IPS-20b (cell line): ENCODE measurements at regions not wholly inside any gene's neighbourhood (a gene's known extent, or its start where the extent isn't known, plus 50 kb on each side); places are given as distances from the start of the nearest gene placed in this dataset.

Experiments used
- H3K27ac ChIP-seq: one replicate; pipeline ENCODE4 v1.5.1; 2013; ENCODE audit warnings: low read length
- H3K27me3 ChIP-seq: 2 replicates; pipeline ENCODE4 v1.6.1; 2013; ENCODE audit warnings: mild to moderate bottlenecking, low read length, inconsistent platforms; ENCODE audit not compliant: insufficient read depth
- H3K36me3 ChIP-seq: 2 replicates; pipeline ENCODE4 v1.6.1; 2013; ENCODE audit warnings: low read depth, mild to moderate bottlenecking, inconsistent platforms, low read length, moderate library complexity; ENCODE audit not compliant: insufficient read depth
- H3K4me1 ChIP-seq: 2 replicates; pipeline ENCODE4 v1.6.1; 2013; ENCODE audit warnings: mild to moderate bottlenecking, control low read depth, inconsistent platforms, low read length, moderate library complexity; ENCODE audit not compliant: insufficient read depth
- H3K4me3 ChIP-seq: 2 replicates; pipeline ENCODE4 v1.5.1; 2013; ENCODE audit warnings: mild to moderate bottlenecking, low read length, inconsistent platforms
- H3K9ac ChIP-seq: 2 replicates; pipeline ENCODE4 v1.6.1; 2013; ENCODE audit warnings: low read depth, mild to moderate bottlenecking, inconsistent platforms, low read length, moderate library complexity
- H3K9me3 ChIP-seq: 2 replicates; pipeline ENCODE4 v1.6.1; 2013; ENCODE audit warnings: mild to moderate bottlenecking, low read depth, low read length, inconsistent platforms; ENCODE audit not compliant: insufficient read depth

DNA sequence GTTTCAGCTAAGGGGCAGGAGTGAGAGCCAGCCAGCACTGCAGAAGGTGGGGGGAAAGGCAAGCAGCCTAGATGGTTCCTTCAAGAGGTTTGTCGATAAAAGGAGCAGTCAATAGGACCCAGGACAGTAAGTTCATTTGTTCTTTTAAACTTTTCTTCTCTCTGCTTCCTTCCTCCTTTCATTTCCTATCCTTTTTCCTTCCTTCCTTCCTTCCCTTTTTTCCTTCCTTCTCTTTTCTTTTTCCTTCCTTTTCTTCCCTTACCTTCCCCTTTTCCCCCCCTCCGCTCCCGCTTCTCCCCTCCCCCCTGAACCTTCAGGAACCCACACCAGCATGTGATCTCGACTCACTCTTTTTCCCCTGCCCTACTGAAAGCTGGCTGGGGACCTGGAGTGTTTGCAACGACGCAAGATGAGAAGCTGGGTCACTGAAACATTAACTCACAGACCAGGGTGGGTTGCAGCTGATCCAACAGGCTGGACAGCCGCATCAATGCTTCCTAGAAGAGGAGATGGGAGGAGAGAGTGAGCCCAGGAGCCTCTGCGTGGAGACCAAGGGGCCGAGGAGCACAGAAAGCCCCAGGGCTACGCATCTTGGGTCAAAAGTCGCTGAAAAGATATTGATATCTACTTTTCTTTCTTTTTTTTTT is 103.4 kb upstream of the SDK1 start:
- no peaks in the 10 kb centered on the region for H3K36me3 ChIP-seq
- H3K9me3 ChIP-seq, result no peaks in the 10 kb centered on the region
- H3K9ac ChIP-seq, result peak overlapping the region; percentile 16; the same call in 1 of the 2 replicates
- H3K27me3 ChIP-seq, result no peaks in the 10 kb centered on the region
- peaks cover 31% of the 10 kb centered on the region; the same call in 1 of the 2 replicates for H3K4me1 ChIP-seq
- H3K4me3 ChIP-seq, result no peak overlapping the region
- H3K27ac ChIP-seq, result no peak overlapping the region

DNA sequence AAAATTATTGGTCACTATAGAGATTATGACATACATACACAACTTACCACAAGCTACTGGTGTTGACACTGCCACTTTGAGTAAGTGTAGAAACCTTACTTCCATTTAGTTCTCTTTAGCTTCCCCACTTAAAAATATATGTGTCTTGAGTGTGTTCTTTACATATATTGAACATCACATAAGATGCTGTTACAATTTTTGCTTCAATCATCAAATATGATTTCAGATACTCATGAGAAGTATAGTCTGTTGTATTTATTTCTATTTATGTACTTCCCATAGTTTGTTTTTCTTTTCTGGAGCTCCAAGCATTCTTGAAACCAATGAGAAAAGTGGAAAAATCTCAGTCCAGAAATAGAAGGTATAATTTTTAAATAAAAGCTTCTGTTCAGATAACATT is 102.7 kb upstream of the SDK1 start:
- Histone ChIP-seq H3K36me3 (no peaks in the 10 kb centered on the region), H3K9me3 (no peaks in the 10 kb centered on the region), H3K27me3 (no peaks in the 10 kb centered on the region), H3K4me1 (peaks cover 31% of the 10 kb centered on the region; the same call in 1 of the 2 replicates), H3K27ac (no peak overlapping the region), H3K4me3 (no peak overlapping the region), H3K9ac (no peak overlapping the region; the same call in 1 of the 2 replicates)

DNA sequence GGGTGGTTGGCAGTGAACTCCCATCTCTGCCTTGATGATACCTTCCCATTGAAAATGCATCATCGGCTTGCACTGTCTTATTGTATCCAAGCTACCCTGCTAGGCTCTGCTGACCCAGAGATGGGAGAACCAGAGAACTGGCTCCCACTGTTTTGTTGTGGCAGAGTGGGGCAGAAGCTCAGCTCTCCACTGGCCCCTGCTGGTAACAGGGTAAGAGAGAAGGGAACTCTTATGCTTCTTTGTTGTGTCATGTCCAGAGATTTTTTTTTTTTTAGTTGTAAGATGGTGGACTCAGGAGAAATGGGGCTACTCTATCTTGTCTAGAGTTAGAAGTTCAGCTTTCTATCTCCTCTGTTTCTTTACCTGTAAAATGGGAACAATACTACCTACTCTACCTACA is 100.5 kb upstream of the SDK1 start:
- Histone ChIP-seq H3K9ac (no peak overlapping the region), H3K27me3 (no peaks in the 10 kb centered on the region), H3K9me3 (no peaks in the 10 kb centered on the region), H3K36me3 (no peaks in the 10 kb centered on the region), H3K27ac (no peak overlapping the region), H3K4me1 (peaks cover 14% of the 10 kb centered on the region; the same call in 1 of the 2 replicates), H3K4me3 (no peak overlapping the region)

DNA sequence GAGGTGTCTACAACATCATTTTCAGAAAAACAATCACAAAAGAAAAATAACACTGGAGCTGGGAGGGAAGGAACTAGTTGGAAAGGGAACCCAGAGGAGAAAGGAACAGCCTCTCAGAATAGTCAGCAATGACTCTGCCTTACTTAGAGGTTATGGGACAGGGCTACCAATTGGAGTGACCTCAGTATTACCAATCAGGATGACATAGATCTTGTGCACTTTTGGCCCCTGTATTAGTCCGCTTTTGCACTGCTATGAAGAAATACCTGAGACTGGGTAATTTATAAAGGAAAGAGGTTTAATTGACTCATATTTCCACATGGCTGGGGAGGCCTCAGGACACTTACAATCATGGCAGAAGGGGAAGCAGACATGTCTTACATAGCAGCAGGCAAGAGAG is 99.7 kb upstream of the SDK1 start:
- no peak overlapping the region for H3K9ac ChIP-seq
- no peaks in the 10 kb centered on the region for H3K9me3 ChIP-seq
- H3K27ac ChIP-seq, result no peak overlapping the region
- H3K4me3 ChIP-seq, result no peak overlapping the region
- peaks cover 11% of the 10 kb centered on the region; the same call in 1 of the 2 replicates for H3K4me1 ChIP-seq
- H3K27me3 ChIP-seq, result no peaks in the 10 kb centered on the region
- no peaks in the 10 kb centered on the region for H3K36me3 ChIP-seq

DNA sequence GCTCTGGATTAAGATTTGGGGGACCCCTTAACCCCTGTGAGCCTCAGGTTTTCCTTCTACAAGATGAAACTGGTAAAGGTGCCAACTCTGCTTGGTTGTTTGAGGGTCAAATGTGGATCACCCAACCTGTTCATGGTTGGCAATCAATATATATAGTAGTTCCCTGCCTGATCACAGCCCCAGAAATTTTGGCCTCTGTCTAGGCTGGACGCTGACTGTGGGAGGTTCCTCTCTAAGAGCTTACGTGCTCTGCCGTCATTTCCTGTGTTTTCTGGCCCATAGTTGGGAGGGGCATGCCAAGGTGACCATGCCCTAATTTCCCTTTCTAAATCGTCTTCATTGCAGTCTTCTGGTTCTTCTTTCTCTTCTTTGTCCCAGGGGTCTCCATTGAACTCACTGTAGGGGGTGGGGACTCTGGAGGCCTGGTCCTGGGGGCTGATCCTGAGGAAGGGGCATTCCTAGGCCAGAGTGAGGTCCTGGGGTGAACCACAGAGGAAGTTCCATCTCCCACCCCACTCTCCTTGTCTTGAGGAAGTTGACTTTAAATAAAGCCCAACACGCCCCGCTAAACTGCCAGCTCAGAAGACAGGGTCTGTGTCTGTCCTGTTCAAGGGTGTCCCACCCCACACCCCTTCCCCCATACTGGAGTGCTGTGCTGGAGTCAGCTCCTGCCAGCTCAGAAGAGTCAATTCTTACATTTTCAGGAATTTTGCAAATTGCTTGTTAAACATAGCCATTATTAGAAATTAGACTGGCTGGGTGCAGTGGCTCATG is 98.9 kb upstream of the SDK1 start:
- H3K9ac ChIP-seq, result no peak overlapping the region

DNA sequence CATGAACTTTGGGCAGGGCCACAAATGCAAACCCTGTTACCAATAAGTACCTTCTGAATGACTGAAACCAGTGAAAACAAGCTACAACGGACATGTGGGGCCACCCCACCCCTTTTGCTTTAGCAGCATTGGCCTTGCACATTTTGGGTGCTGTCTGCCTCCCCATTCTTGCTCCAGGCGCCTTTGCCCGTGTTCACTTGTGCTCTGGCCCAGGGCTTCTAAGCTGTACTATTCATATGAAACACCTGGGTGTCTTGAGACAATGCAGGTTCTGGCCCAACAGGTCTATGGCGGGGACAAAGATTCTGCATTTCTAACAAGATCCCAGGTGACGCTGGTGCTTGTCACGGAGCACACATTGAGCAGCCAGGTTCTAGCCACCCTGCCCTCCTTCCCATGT is 96.5 kb upstream of the SDK1 start:
- H3K27ac ChIP-seq, result no peak overlapping the region

More for the DNA sequence above, 98.9 kb upstream of the SDK1 start:
- no peaks in the 10 kb centered on the region for H3K36me3 ChIP-seq
- H3K27ac ChIP-seq, result no peak overlapping the region
- H3K4me3 ChIP-seq, result no peak overlapping the region
- H3K4me1 ChIP-seq, result peaks cover 5% of the 10 kb centered on the region; the same call in 1 of the 2 replicates
- H3K9me3 ChIP-seq, result no peaks in the 10 kb centered on the region
- H3K27me3 ChIP-seq, result no peaks in the 10 kb centered on the region

DNA sequence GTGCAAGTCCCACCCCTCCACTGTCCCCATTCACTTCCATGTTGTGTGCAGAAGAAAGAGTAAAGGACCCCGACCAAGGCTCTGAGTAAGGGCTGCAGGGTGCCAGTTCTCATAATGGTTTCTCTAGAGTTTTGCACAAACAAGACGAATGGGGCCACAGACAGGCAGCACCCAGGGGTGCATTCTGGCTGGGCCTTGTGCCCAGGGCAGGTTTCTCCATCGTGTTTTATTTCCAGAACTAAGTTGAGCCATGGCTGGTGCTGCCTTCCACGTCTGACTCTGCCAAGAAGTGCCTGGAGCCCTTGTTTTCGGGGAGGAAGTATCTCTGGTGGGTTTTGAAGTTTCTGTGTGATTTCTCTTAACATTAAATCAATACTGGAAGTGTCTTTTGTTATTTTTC is 95.0 kb upstream of the SDK1 start:
- no peaks in the 10 kb centered on the region for H3K4me1 ChIP-seq
- H3K27ac ChIP-seq, result no peak overlapping the region
- no peak overlapping the region for H3K4me3 ChIP-seq
- no peaks in the 10 kb centered on the region for H3K9me3 ChIP-seq
- no peak overlapping the region for H3K9ac ChIP-seq
- no peaks in the 10 kb centered on the region for H3K27me3 ChIP-seq
- no peaks in the 10 kb centered on the region for H3K36me3 ChIP-seq

More for the DNA sequence above, 96.5 kb upstream of the SDK1 start:
- no peaks in the 10 kb centered on the region for H3K36me3 ChIP-seq
- no peaks in the 10 kb centered on the region for H3K9me3 ChIP-seq
- H3K4me1 ChIP-seq, result no peaks in the 10 kb centered on the region
- no peak overlapping the region for H3K9ac ChIP-seq
- H3K4me3 ChIP-seq, result no peak overlapping the region
- no peaks in the 10 kb centered on the region for H3K27me3 ChIP-seq

DNA sequence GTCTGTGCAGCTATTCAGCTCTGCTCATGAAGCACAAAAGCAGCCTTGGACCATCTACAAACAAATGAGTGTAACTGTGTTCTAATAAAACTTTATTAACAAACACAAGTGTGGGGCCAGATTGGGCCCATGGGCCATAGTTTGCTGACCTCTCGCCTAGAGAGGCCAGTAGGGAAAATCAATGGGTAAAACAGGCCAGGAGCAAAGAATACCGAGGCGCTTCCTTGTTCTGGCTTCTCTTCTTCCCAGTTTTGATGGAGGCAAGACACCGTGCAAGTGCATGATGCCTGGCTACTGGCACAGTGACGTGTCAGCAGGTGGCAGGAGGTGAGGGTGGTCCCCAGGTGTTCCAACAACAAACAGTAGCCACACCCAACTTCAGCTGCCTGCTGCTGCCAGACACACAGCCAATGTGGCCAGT is 94.3 kb upstream of the SDK1 start:
- Histone ChIP-seq H3K27ac (no peak overlapping the region), H3K27me3 (no peaks in the 10 kb centered on the region), H3K9ac (no peak overlapping the region), H3K36me3 (no peaks in the 10 kb centered on the region), H3K4me1 (no peaks in the 10 kb centered on the region), H3K4me3 (no peak overlapping the region), H3K9me3 (no peaks in the 10 kb centered on the region)

DNA sequence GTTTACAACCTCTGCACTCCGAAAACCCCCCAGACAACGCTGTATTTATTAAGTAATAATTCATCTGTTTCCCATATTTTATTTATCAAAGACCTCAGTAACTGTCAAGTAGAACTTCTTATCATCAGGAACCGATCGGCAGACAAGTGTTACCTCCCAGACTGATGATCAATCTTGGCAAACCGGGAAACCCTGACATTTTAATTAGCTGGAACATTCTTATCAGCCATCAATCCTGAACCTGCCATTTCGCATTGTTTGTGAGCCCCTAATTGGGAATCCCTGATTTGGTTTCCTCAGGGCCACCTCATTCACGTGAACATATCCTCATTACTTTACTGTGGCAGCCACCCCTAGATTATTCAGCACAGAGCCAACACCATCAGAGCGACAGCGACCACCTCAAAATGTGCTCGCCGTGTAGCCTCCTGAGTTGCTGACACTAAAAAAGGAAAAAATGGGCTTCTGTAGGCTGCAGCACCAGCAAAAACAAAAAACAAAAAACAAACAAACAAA is 93.6 kb upstream of the SDK1 start:
- H3K9ac ChIP-seq, result no peak overlapping the region
- H3K4me1 ChIP-seq, result no peaks in the 10 kb centered on the region
- H3K27ac ChIP-seq, result no peak overlapping the region
- no peaks in the 10 kb centered on the region for H3K27me3 ChIP-seq
- no peak overlapping the region for H3K4me3 ChIP-seq
- H3K36me3 ChIP-seq, result no peaks in the 10 kb centered on the region
- H3K9me3 ChIP-seq, result no peaks in the 10 kb centered on the region

DNA sequence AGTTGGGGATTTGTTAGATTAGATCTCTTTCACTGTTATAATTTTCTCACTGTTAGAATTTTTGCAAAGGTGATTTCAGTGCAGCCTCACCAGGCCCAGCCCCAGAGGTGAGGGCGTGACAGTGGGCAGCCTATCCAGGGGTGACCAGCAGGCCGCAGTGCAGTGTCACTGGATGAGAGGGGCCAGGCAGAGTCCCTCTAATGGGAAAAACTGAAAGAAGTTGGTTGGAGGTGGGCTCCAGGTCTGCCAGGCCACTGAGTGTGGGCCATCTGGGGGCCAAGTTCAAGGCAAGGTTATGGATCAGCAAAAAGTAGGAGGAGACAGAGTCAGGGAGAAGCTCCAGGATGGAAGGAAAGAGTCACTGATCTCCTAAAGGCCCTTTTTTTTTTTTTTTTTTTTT is 90.5 kb upstream of the SDK1 start:
- Histone ChIP-seq H3K36me3 (no peaks in the 10 kb centered on the region), H3K27ac (no peak overlapping the region), H3K4me1 (no peaks in the 10 kb centered on the region), H3K9me3 (no peaks in the 10 kb centered on the region), H3K9ac (no peak overlapping the region), H3K4me3 (no peak overlapping the region), H3K27me3 (no peaks in the 10 kb centered on the region)

DNA sequence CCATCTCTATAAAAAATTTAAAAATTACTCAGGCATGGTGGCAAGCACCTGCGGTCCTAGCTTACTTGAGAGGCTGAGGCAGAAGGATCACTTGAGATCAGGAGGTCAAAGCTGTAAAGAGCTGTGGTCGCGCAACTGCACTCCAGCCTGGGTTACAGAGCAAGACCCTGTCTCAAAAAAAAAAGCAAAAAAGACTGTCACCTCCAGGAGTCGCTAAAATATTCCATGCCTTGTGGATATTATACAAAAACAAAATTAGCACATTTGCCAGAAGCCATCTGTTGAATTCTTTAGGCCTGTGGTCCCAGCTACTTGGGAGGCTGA is 87.0 kb upstream of the SDK1 start:
- H3K9ac ChIP-seq, result no peak overlapping the region
- H3K27me3 ChIP-seq, result no peaks in the 10 kb centered on the region
- no peaks in the 10 kb centered on the region for H3K4me1 ChIP-seq
- no peak overlapping the region for H3K27ac ChIP-seq
- H3K9me3 ChIP-seq, result no peaks in the 10 kb centered on the region
- no peak overlapping the region for H3K4me3 ChIP-seq
- no peaks in the 10 kb centered on the region for H3K36me3 ChIP-seq
